Caco-2 (cell line): ENCODE measurements at regions not wholly inside any gene's neighbourhood (a gene's known extent, or its start where the extent isn't known, plus 50 kb on each side); places are given as distances from the start of the nearest gene placed in this dataset.
"Not testable (repeated sequence)": the region's sequence is repeated elsewhere in the genome, so short reads cannot be mapped to it uniquely, and the experiment has no call there.

Experiments used
- BruUV-seq: library from RNA; stranded (reverse); fragments of 400-500 nt; replicated peaks from 2 replicates; lab custom pipeline; 2021; lab: Mats Ljungman, UMichigan
- CTCF ChIA-PET: fragments of 300-600 bp; sonication (Branson Sonifier 250); formaldehyde crosslinking; loops from one replicate; lab custom pipeline; 2022; ENCODE audit warnings: antibody characterized with exemption; lab: Charles Lee
- POLR2A ChIA-PET: fragments of 300-600 bp; sonication (Branson Sonifier 250); formaldehyde crosslinking; loops from one replicate; lab custom pipeline; 2022; ENCODE audit warnings: antibody characterized with exemption; lab: Charles Lee
- DNase-seq, 2 experiments: peaks; one replicate each; pipeline versions ENCODE4 v3.0.0 to v3.0.0-alpha.2; 2020 to 2022
- H3K27me3 ChIP-seq: replicated peaks from 2 replicates; pipeline ENCODE4 v1.6.0; 2011; ENCODE audit warnings: low read length; ENCODE audit not compliant: control insufficient read depth, insufficient read depth
- H3K36me3 ChIP-seq: 2 replicates; pipeline ENCODE4 v1.5.1; 2011; ENCODE audit warnings: low read length; ENCODE audit not compliant: control insufficient read depth, insufficient read depth
- H3K4me1 ChIP-seq: fragments of 250-450 bp; sonication (Bioruptor Pico); 2 replicates; pipeline ENCODE4 v1.5.1; 2020; ENCODE audit warnings: mild to moderate bottlenecking
- H3K4me3 ChIP-seq: 2 replicates; pipeline ENCODE4 v1.5.1; 2011; ENCODE audit warnings: low read depth, mild to moderate bottlenecking, control low read depth, low read length
- H3K9me3 ChIP-seq: fragments of 250-450 bp; sonication (Bioruptor Pico); 2 replicates; pipeline ENCODE4 v1.5.1; 2020; ENCODE audit warnings: mild to moderate bottlenecking, moderate library complexity
- H3K27ac Mint-ChIP-seq: one replicate; pipeline ENCODE4 v1.8.0; 2022; ENCODE audit warnings: mixed read lengths; ENCODE audit not compliant: unreplicated experiment
- H3K27me3 Mint-ChIP-seq: one replicate; pipeline ENCODE4 v1.8.0; 2022; ENCODE audit warnings: mixed read lengths; ENCODE audit not compliant: insufficient read depth, unreplicated experiment
- H3K36me3 Mint-ChIP-seq: one replicate; pipeline ENCODE4 v1.8.0; 2022; ENCODE audit warnings: mild to moderate bottlenecking, mixed read lengths; ENCODE audit not compliant: insufficient read depth, unreplicated experiment
- H3K4me1 Mint-ChIP-seq: one replicate; pipeline ENCODE4 v1.8.0; 2022; ENCODE audit warnings: low read depth, mixed read lengths; ENCODE audit not compliant: unreplicated experiment
- H3K4me3 Mint-ChIP-seq: one replicate; pipeline ENCODE4 v1.8.0; 2022; ENCODE audit warnings: mild to moderate bottlenecking, moderate library complexity, mixed read lengths; ENCODE audit not compliant: unreplicated experiment
- H3K9me3 Mint-ChIP-seq: one replicate; pipeline ENCODE4 v1.8.0; 2022; ENCODE audit warnings: mixed read lengths; ENCODE audit not compliant: unreplicated experiment
- intact Hi-C: fragments of 100-400 bp; cut with micrococcal nuclease; formaldehyde crosslinking; loops from one replicate; pipeline ENCODE4 v1.10.0; 2022; ENCODE audit not compliant: unreplicated experiment
- TF ChIP-seq, protein P1 (sequence below), 2 experiments: fragments of 200-600 bp in 1 of 2; IDR thresholded peaks; 1 replicate in 1 of 2; 2 replicates in 1 of 2; pipeline versions ENCODE4 v1.5.1 to v1.8.0; 2011 to 2022; ENCODE audit warnings: antibody characterized with exemption in 1 of 2, control low read depth in 1 of 2, inconsistent platforms in 1 of 2, low read depth in 1 of 2, low read length in 1 of 2, mild to moderate bottlenecking in 1 of 2, moderate library complexity in 1 of 2; ENCODE audit not compliant: insufficient read depth in 1 of 2, severe bottlenecking in 1 of 2, unreplicated experiment in 1 of 2

DNA sequence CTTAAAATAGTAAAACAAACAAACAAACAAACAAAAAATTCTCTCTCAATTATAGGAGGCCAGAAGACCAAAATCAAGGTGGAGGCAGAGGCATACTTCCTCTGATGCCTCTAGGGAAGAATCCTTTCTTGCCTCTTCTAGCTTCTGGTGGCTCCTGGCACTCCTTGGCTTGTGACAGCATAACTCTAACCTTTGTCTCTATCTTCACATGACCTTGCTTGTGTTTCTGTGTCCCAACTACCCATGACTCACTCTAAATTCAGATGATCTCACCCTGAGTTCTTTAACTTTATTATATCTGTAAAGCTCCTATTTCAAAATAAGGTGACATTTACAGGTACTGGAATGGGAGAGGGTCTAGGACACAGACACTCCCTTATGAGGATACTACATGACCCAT, 88.3 kb upstream of the ANTXRL start:
- intact Hi-C loops = no loop called here
- no peak overlapping the region for H3K4me3 Mint-ChIP-seq
- TF ChIP-seq, protein P1, sequence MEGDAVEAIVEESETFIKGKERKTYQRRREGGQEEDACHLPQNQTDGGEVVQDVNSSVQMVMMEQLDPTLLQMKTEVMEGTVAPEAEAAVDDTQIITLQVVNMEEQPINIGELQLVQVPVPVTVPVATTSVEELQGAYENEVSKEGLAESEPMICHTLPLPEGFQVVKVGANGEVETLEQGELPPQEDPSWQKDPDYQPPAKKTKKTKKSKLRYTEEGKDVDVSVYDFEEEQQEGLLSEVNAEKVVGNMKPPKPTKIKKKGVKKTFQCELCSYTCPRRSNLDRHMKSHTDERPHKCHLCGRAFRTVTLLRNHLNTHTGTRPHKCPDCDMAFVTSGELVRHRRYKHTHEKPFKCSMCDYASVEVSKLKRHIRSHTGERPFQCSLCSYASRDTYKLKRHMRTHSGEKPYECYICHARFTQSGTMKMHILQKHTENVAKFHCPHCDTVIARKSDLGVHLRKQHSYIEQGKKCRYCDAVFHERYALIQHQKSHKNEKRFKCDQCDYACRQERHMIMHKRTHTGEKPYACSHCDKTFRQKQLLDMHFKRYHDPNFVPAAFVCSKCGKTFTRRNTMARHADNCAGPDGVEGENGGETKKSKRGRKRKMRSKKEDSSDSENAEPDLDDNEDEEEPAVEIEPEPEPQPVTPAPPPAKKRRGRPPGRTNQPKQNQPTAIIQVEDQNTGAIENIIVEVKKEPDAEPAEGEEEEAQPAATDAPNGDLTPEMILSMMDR (IDR thresholded peaks at IDR 0.05; ENCODE audit: insufficient read depth in 1 of 2, low read depth in 1 of 2, low read length in 1 of 2, severe bottlenecking in 1 of 2, unreplicated experiment in 1 of 2) = no peak
- no peak overlapping the region for H3K27ac Mint-ChIP-seq
- Histone ChIP-seq H3K36me3 (no peaks in the 10 kb centered on the region), H3K9me3 (no peaks in the 10 kb centered on the region), H3K4me1 (no peaks in the 10 kb centered on the region), H3K4me3 (no peak overlapping the region), H3K27me3 (no peaks in the 10 kb centered on the region)
- ChIA-PET POLR2A (no interaction called here), CTCF (no interaction called here)
- H3K36me3 Mint-ChIP-seq = no peaks in the 10 kb centered on the region
- H3K27me3 Mint-ChIP-seq = peaks cover 12% of the 10 kb centered on the region
- H3K9me3 Mint-ChIP-seq = no peaks in the 10 kb centered on the region
- BruUV-seq = no TSS peak
- DNase-seq = no peak
- H3K4me1 Mint-ChIP-seq = no peaks in the 10 kb centered on the region

DNA sequence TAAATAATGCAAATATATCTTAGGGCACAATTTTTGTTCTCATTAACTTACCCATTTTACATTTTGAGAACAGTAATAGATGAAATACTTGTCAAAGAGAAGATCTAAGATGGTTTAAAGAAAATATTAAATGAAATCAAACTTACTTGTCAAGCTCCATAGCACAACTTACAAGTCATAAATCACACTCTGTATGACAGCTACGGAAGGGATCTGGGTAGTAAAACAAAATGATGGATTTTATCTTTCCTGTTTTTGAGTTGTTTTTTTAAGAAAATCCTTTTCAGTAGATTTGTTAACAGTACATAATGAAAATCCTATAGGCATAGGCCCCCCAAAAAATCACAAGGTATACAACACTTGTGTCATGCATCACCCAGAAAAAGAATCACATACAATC, 84.4 kb upstream of the ANTXRL start:
- H3K36me3 Mint-ChIP-seq, DNase-seq, H3K27ac Mint-ChIP-seq, CTCF ChIA-PET, H3K27me3 ChIP-seq, H3K4me3 Mint-ChIP-seq, intact Hi-C loops, H3K4me1 ChIP-seq, H3K4me1 Mint-ChIP-seq, BruUV-seq, H3K4me3 ChIP-seq, H3K36me3 ChIP-seq, H3K27me3 Mint-ChIP-seq, H3K9me3 Mint-ChIP-seq, POLR2A ChIA-PET, H3K9me3 ChIP-seq: not testable (repeated sequence)

DNA sequence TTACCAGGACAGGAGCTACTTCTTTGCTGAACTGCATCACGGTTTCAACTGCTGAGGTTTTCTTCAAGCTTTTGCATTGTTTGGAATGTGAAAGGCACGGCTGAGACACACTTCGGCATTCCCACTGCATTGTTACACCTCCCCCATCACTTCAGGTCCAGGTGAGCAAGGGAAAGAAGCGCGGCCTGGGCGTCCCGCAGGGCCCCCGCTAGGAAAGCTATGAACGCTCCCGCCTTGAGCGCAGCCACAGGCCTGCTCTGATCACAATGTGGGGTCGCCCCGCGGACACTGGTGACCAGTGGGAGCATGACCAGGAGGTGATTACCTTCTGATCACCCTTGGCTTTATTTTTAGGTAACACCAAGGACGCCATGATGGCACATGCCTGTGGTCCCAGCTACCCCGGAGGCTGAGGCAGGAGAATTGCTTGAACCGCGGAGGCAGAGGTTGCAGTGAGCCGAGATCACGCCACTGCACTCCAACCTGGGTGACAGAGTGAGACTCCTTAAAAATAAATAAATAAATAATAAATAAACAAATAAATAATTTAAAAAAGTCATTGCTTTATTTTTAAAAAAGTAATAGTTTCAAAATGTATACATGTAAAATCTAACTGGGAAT, 82.2 kb upstream of the ANTXRL start:
- H3K36me3 Mint-ChIP-seq, H3K27me3 Mint-ChIP-seq, H3K4me1 Mint-ChIP-seq, H3K27ac Mint-ChIP-seq, BruUV-seq, H3K9me3 ChIP-seq, H3K4me3 Mint-ChIP-seq, H3K36me3 ChIP-seq, intact Hi-C loops, DNase-seq, H3K27me3 ChIP-seq, POLR2A ChIA-PET, H3K9me3 Mint-ChIP-seq, H3K4me3 ChIP-seq, H3K4me1 ChIP-seq, CTCF ChIA-PET: not testable (repeated sequence)

DNA sequence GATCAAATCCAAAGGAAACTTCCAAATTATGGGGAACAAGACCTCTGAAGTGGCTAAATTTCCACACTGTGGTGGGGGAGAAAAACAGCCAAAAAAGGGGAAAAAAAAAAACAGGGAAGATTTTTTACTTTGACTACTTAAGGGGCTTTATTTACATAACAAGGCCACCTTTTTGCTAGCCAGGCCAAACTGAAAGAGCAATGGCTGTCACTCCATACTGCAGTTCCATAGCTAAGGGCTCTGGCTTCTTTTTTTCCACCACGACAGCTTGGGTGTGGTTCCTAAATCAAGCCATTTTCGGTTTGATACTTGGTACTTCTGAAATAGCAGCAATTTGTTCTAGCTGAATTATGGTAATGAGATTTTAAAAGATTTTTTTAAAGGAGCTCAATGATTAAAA, 76.4 kb upstream of the ANTXRL start:
- H3K27ac Mint-ChIP-seq, H3K9me3 Mint-ChIP-seq, H3K4me3 Mint-ChIP-seq, H3K27me3 ChIP-seq, H3K27me3 Mint-ChIP-seq, H3K36me3 ChIP-seq, POLR2A ChIA-PET, H3K9me3 ChIP-seq, DNase-seq, BruUV-seq, intact Hi-C loops, H3K4me3 ChIP-seq, H3K4me1 Mint-ChIP-seq, H3K36me3 Mint-ChIP-seq, H3K4me1 ChIP-seq, CTCF ChIA-PET: not testable (repeated sequence)
